HG03196 (cell line): ENCODE measurements at regions not wholly inside any gene's neighbourhood (a gene's known extent, or its start where the extent isn't known, plus 50 kb on each side); places are given as distances from the start of the nearest gene placed in this dataset.
"Not testable (repeated sequence)": the region's sequence is repeated elsewhere in the genome, so short reads cannot be mapped to it uniquely, and the experiment has no call there.

ENCODE experiments used
- ATAC-seq: cut with Tn5 transposase; IDR thresholded peaks from one replicate; pipeline ENCODE4 v1.9.1; 2021; ENCODE audit not compliant: unreplicated experiment

GRCh38 chrX:66914080-66914479 lies 275.2 kb upstream of the EDA2R start:
- no peak for ATAC-seq

- ATAC-seq: no peak
These were observed 273.5 kb upstream of the EDA2R start for GRCh38 chrX:66912417-66912816.

GRCh38 chrX:66902081-66902480 lies 263.2 kb upstream of the EDA2R start:
- ATAC-seq: no peak

DNA sequence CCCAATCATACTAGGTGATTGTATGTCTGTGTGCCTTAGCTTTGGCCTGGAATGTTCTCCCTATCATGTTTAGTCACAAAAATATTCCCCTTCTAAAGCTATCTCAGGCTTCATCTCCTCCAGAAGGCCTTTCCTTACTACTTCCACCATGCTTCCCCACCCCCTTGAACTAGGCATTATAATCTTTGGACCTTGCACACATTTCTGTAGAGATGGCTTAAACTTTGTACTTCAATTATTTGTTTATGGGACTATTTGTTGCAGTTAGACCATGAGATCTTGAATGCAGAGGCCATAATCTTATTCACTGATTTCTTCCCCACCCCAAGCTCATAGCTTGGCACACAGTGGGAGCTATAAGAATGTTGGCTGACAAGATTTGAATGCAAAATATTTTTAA lies 262.0 kb upstream of the EDA2R start:
- ATAC-seq: no peak

GRCh38 chrX:66892004-66892403 lies 253.1 kb upstream of the EDA2R start:
- ATAC-seq: no peak

GRCh38 chrX:66889418-66889817 lies 250.5 kb upstream of the EDA2R start:
- ATAC-seq: no peak

GRCh38 chrX:66882101-66882500 lies 243.2 kb upstream of the EDA2R start:
- no peak for ATAC-seq

- no peak for ATAC-seq
These were observed 237.9 kb upstream of the EDA2R start for GRCh38 chrX:66876776-66877175.

DNA sequence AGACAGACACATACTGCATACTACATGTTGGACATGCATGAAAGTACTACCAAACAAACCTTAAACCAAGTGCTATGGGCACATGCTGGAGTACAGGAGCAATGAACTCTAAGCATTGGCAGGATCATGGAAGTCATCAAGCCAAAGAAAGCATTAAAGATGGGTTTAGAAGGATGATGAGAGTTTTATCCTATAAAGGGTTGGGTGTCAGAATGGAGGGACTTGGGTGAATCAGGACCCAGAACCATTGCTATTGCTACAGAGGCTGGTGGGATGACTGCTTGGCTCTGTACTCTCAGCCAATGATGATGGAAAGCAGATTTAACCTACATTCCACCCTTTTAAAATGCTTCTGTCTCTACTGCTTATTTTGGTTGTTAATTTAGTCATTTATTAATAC lies 233.9 kb upstream of the EDA2R start:
- ATAC-seq: no peak

GRCh38 chrX:66863721-66864120 lies 224.8 kb upstream of the EDA2R start:
- ATAC-seq: no peak

- peak; percentile 97 for ATAC-seq
These were observed 194.5 kb upstream of the EDA2R start for GRCh38 chrX:66833426-66833825.

GRCh38 chrX:66815227-66815626 lies 176.3 kb upstream of the EDA2R start:
- ATAC-seq: no peak

DNA sequence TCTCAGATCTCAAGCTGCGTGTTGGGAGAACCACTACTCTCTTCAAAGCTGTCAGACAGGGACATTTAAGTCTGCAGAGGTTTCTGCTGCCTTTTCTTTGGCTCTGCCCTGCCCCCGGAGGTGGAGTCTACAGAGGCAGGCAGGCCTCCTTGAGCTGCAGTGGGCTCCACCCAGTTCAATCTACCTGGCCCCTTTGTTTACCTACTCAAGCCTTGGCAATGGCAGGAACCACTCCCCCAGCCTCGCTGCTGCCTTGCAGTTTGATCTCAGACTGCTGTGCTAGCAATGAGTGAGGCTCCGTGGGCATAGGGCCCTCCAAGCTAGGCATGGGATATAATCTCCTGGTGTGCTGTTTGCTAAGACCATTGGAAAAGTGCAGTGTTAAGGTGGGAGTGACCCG lies 155.6 kb upstream of the EDA2R start:
- ATAC-seq: not testable (repeated sequence)

DNA sequence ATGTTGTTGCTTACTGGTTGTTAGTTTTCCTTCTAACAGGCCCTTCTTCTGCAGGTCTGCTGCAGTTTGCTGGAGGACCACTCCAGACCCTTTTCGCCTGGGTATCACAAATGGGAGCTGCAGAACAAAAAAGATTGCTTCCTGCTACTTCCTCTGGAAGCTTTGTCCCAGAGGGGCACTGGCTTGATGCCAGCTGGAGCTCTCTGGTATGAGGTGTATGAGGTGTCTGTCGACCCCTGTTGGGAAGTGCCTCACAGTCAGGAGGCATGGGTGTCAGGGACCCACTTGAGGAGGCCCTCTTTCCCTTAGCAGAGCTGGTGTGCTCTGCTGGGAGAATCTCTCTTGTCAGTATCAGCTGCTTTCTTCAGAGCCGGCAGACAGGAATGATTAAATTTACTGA lies 127.4 kb upstream of the EDA2R start:
- ATAC-seq: no peak

DNA sequence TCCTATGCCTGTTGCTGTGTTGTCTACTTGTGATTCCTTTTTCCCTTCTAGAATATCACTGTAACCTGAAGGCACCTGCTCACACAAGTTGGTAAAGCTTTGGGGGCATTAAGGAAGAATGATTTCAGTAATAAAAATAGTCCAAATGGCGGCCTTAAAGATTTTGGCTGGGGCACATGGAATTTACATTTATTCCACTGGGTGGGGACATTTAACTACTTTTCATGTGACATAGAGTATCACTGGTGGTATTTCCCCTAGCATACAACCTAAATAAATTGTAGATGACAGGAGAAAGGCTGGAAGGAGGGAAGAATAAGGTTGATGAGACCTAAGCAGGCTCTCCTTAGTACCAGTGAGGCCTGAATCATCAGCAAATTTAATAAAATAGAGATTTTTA lies 121.8 kb upstream of the EDA2R start:
- ATAC-seq: no peak

- ATAC-seq: no peak
These were observed 117.8 kb upstream of the EDA2R start for GRCh38 chrX:66756717-66757116.

GRCh38 chrX:66751136-66751782 lies 112.4 kb upstream of the EDA2R start:
- ATAC-seq: no peak

- ATAC-seq: not testable (repeated sequence)
These were observed 105.6 kb upstream of the EDA2R start for GRCh38 chrX:66744519-66744918.

- no peak for ATAC-seq
These were observed 92.5 kb upstream of the EDA2R start for GRCh38 chrX:66731398-66731797.

GRCh38 chrX:66728818-66729271 lies 90.0 kb upstream of the EDA2R start:
- peak; percentile 46 for ATAC-seq

GRCh38 chrX:66717926-66718325 lies 79.0 kb upstream of the EDA2R start:
- no peak for ATAC-seq

DNA sequence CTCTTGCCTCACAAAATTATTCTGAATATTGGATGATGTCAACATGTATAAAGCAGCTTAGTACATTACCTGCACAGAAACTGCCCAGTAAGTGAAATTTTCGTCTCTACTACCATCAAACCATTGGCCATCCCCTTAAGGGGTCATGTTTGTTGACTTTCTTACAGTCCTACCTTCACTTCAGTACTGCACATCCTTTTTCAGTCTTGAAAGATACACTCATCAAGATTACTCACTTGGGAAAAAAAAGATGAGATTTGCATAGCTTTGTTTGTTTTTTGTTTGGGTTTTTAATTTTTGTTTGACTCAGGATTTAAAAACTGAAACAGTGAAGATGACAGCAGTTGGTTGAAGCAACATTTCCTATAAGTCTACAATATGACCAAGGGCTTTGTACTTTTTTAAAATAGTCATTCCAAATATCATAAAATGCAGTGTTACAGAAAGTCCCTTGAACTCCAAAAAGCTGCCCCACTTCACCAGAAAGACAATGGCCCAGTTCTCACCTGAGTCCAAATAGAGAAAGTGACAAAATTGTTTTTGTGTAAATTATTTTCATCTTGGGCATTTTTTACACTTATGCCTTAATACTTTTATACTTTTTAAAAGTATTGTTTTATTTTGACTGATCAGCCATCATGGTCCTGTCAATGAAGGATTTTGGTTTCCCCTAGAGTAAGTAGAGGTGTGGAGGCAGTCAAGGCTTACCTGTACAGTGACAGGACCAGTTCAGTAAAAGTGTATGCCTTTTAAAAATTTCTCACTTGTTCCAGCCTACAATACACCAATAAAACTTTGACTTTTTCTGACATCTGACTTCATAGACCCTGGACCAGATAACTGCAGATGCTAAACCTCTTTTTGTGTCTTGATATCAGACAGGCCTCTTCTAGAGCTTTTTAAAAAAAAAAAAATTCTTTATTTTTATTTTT lies 59.7 kb upstream of the EDA2R start:
- ATAC-seq: no peak
